CD4-positive, alpha-beta T cell treated with Interleukin-21 for 1 hour (primary cell): ENCODE measurements at regions not wholly inside any gene's neighbourhood (a gene's known extent, or its start where the extent isn't known, plus 50 kb on each side); places are given as distances from the start of the nearest gene placed in this dataset.
"Not testable (repeated sequence)": the region's sequence is repeated elsewhere in the genome, so short reads cannot be mapped to it uniquely, and the experiment has no call there.

Source experiments
- DNase-seq: peaks from one replicate; pipeline ENCODE4 v3.0.0-alpha.2; 2020

DNA sequence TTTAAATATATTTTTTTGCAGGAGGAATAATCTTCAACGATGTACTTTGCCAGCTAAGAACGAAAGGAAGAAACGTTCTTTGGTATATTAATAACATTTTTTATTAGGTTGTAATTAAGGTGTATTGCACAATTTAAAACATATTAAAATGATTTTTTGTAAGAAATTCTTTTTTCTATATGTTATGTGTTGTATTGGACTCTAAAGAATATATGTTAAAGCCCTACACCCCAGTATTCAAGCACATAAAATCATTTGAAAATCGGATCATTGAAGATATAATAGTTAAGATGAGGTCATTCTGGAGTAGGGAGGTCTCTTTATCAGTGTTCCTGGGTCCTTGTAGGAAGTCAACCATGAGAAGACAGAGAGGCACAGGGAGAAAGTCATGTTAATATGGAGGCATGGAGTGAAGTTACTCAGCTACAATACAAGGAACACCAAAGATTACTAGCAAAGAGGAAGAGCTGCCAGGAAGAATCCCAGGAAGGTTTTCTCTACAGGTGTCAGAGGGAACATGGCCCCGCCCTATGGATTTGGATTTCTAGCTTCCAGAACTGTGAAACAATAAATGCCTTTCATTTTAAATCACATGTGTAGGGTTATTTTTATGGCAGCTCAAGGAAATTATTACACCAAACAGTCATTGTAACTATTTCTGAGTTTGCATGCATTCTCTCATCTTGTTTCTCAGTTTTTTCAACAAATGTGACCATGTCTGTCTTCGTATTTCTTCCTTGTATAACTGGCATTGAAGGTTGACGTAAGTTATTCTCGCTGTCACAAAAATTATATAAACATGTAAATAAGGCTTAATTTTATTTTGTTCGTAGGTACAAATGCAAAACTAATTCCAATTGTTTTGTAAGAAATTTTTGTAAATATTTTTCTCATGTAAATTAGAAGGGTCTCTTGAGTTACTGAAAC, 75.4 kb upstream of the VPREB1 start:
- DNase-seq, result no peak

DNA sequence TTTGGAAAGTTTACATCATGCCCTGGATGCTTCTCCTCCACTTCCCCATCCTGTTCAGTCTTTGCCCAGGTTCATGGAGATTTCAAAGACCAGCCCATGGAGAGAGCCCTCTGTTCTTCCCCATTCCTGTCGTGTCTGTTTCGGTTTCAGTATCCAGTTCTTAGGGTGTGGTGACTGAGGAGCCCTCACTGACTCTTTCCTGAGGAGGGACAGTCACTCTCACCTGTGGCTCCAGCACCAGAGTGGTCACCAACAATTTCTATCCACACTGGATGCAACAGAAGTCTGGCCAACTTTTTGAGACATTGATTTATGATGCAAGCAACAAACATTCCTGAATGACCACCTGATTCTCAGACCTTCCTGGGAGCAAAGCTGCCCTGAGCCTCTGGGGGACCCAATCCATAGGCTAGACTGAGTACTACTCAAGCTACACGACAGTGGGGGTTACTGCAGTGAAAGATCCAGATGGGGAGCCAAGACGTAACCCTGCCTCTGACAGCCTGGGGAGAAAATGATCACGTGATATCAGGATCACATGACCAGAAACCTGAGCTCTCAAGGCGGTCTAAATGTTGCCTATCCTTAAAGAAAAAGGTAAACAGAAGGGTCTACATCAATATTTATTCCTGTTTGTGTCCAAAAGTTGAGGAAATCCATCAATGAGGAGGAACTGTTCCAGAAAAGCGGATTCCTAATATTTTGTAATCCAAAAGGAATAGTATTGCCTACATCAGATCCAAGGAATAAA, 76.2 kb upstream of the VPREB1 start:
- peak; percentile 43 for DNase-seq

DNA sequence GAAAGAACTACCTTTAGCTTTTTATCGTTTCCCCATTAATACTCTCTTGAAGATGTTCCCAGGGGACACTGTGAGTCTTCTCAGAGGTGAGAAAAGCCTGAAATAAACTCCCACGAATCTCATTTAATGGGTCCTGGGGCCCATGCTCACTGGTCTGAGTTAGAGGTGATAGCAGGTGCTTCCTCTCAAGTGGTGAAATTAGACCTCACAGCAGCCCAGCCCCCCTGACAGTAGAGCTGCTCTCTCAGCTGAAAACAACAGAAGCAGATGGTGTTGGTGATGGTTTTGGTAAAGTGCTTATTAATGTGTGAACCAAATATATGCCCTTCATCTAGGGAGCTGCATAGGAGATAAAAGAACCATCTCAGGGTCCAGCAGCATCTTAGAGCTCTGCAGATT, 76.8 kb upstream of the VPREB1 start:
- peak; percentile 8 for DNase-seq

DNA sequence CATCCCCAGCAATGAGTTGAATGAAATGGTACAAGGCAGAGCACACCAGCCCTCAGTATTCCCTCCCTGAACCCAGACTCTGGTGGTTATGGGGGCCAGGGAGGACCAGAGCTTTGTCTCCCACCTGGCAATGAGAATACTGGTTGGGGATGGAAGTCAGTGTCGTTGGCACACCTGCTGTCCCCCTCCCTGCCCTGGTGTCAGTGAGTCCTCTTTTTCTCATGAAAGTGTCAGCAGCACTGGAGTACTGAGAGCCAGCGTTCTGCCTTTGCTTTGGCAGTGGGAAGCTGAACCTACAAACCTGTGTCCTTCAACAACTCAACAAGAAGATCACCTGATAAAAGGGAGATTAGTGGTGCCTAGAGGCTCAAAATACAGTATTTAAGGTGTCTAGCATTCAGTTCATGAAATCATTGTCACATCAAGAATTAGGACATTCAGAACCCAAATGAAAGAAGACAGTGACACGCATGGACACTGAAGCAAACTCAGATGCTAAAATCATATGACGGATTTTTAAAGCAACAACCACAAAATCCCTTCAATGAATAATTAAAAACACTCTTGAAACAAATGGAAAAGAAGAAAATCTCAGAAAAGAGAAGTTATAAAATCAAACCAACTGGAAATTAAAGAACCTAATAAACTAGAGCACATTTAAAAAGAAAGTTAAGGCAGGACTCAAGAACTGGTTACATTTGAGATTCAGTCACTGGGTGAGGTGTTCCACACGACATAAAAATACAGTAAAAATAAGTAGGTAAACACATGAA, 77.5 kb upstream of the VPREB1 start:
- no peak for DNase-seq

- no peak for DNase-seq
These were observed 78.5 kb upstream of the VPREB1 start for GRCh38 chr22:22165936-22166710.

- DNase-seq, result no peak
These were observed 79.9 kb upstream of the VPREB1 start for GRCh38 chr22:22164541-22165272.

- no peak for DNase-seq
These were observed 82.4 kb upstream of the VPREB1 start for GRCh38 chr22:22161924-22162851.

DNA sequence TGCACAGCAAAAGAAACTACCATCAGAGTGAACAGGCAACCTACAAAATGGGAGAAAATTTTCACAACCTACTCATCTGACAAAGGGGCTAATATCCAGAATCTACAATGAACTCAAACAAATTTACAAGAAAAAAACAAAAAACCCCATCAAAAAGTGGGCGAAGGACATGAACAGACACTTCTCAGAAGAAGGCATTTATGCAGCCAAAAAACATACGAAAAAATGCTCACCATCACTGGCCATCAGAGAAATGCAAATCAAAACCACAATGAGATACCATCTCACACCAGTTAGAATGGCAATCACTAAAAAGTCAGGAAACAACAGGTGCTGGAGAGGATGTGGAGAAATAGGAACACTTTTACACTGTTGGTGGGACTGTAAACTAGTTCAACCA, 83.8 kb upstream of the VPREB1 start:
- not testable (repeated sequence) for DNase-seq

- no peak for DNase-seq
These were observed 85.2 kb upstream of the VPREB1 start for GRCh38 chr22:22159384-22159783.

DNA sequence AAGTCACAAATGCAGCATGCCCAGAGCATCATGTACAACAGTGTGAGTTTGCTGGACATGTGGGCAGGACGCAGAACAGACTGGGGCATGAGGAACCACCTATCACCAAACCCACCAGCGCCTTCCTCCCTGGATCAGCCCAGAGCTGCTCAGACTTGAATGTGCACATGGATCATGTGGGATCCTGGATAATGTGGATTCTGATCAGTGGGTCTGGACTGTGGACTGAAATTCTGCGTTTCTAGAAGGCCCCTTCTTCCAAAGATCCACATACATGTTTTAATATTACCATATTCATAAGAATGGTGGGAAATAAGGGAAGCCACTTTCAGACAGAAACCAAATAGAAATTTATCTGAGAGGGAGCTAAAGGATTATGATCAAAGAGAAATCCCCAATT, 85.6 kb upstream of the VPREB1 start:
- DNase-seq, result no peak

DNA sequence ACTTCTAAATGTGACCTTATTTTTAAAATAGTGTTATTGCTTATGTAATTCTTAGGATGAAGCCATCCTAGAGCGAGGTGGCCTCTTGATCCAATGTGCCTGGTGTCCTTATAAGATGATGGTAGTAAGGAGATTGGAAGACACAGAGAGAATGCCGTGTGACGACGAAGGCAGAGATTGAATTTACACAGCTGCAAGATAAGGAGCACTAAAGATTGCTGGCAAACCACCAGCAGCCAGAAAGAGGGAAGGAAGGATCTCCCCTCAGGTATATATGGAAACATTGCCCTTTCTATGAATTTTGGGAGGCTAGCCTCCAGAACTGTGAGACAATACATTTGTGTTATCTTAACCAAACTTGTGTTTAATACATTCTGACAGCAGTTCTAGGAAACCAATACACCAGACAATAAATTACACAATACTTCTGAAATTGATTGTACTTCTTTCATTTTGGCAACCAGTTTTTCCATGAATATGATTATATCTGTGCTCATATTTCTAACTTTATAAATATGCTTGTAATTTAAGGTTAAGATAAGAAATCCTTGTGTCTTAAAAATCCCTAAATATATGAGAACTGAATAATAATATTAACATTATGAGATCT, 86.3 kb upstream of the VPREB1 start:
- no peak for DNase-seq

- no peak for DNase-seq
These were observed 87.2 kb upstream of the VPREB1 start for GRCh38 chr22:22157348-22157725.

DNA sequence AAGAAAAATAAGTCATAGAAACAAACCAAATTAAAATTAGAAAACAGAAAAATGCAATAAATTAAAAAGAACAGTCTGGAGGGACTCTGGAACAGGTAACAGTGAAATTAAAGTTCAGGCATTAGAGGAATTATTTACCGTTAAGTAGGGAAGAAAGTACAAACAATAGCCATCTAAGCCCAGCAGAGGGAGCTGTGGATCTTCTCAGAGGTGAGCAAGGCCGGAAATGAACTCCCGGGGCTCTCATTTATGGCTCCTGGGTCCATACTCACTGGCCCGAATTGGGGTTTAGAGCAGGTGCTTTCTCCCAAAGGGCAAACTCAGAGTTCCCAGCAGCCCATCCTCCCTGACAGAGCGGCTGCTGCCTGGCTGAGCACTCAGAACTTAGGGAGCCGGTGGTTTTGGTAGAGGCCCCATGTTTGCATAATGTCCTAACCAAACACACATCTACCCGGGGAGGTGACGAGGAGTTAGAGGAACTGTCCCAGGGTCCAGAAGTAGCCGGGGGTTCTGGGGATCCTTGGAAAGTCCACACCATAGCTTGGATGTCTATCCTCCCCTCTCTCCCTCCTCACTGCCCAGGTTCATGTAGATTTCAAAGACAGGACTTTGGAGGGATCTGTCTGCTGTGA, 87.8 kb upstream of the VPREB1 start:
- peak; percentile 68 for DNase-seq

DNA sequence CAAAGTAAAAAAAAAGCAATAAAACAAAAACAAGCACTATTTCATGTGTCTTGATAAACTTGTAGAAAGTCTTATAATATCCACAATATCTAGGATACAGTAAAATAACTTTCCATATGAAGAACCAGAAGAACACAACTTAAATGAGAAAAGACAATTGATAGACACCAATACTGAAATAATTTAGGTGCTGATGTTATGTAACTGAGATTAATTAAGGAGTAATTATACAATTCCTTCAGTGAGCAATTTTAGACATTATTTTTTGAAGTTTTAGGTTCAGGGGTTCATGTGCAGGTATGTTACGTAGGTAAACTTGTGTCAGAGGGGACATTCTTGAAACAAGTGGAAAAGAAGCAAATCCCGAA, 88.3 kb upstream of the VPREB1 start:
- no peak for DNase-seq

GRCh38 chr22:22155607-22156006, 89.0 kb upstream of the VPREB1 start:
- DNase-seq, result no peak

DNA sequence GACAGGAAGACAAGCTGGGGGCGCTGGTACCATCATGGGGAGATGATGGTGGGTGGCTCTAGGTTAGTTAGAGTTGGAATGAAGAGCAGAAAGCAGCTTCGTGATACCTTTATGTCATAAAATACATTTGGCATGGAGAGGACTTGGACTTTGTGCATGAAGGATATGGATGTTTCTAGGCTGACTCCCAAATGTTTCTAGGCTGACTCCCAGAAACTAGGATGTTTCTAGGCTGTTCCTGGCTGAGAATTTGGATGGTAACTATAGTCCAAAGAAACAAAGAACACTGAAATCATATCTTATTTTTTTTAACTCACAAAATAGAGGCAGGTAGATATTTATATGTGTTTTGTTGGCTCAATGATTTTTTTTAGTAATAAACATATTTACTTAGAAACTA, 89.4 kb upstream of the VPREB1 start:
- no peak for DNase-seq

GRCh38 chr22:22154040-22154439, 90.5 kb upstream of the VPREB1 start:
- DNase-seq, result no peak

DNA sequence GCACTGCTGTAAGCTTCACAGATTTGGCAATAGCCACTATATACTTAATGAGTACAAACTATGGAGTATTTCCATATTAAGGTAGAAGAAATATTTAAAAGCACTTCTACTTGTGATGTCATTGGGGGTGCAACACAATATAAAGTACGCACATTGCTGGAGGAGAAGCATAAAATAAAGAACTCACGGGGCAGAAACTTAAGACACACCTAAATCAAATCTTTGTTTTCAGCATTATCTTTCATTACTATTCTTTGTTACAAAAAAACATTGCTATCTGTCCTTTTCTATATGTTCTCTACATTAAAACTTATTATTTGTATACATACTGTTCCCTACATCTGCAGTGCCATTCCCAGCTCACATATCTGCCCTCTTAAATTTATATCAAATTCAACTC, 93.3 kb upstream of the VPREB1 start:
- no peak for DNase-seq

DNA sequence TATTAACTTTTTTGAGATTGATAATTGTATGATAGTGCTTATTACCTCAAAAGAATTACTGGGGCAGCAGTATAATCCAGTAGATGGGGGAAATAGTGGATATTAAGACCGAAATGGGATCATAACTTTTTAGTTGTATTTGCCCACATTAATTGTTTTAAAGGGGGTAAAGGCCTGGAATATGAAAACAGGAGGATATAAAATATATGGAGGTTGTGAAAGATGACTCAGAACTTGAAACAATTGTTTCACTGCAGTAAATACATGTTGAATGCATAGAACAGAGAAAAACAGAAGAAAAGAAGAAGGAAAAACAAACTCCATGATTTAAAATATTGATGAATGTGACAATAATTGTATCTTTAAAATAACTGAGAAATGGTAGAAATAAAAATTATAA, 94.1 kb upstream of the VPREB1 start:
- no peak for DNase-seq

GRCh38 chr22:22148905-22149304, 95.7 kb upstream of the VPREB1 start:
- no peak for DNase-seq
